CD14-positive monocyte (primary cell): ENCODE measurements at regions not wholly inside any gene's neighbourhood (a gene's known extent, or its start where the extent isn't known, plus 50 kb on each side); places are given as distances from the start of the nearest gene placed in this dataset.

Experiments used
- DNase-seq, 3 donors: peaks; one replicate each; pipeline ENCODE4 v3.0.0-alpha.2; 2011 to 2022
- H2AFZ ChIP-seq: 2 replicates; pipeline ENCODE4 v1.6.0; 2012; ENCODE audit warnings: mild to moderate bottlenecking, low read depth, low read length, inconsistent platforms; ENCODE audit not compliant: insufficient read depth, poor library complexity, severe bottlenecking
- H3K27ac ChIP-seq, 2 donors: 1 replicate in 1 of 2; 2 replicates in 1 of 2; pipeline ENCODE4 v1.5.1; 2012 to 2013; ENCODE audit warnings: low read length in 2 of 2, control low read depth in 1 of 2, inconsistent platforms in 1 of 2, low read depth in 1 of 2, mild to moderate bottlenecking in 1 of 2
- H3K27me3 ChIP-seq, 2 donors: one replicate each; pipeline versions ENCODE4 v1.6.0 to v1.6.1; 2011 to 2013; ENCODE audit warnings: low read length in 2 of 2; ENCODE audit not compliant: control insufficient read depth in 2 of 2, insufficient read depth in 2 of 2
- H3K36me3 ChIP-seq, 2 donors: replicated peaks in 1 of 2; 1 replicate in 1 of 2; 2 replicates in 1 of 2; pipeline versions ENCODE4 v1.5.1 to v1.6.1; 2012 to 2013; ENCODE audit warnings: low read length in 2 of 2, control low read depth in 1 of 2, inconsistent platforms in 1 of 2, mild to moderate bottlenecking in 1 of 2; ENCODE audit not compliant: insufficient read depth in 2 of 2, control insufficient read depth in 1 of 2
- H3K4me1 ChIP-seq, 2 donors: 1 replicate in 1 of 2; 2 replicates in 1 of 2; pipeline versions ENCODE4 v1.5.1 to v1.6.1; 2012 to 2013; ENCODE audit warnings: low read length in 2 of 2, control low read depth in 1 of 2, inconsistent platforms in 1 of 2, mild to moderate bottlenecking in 1 of 2, moderate library complexity in 1 of 2; ENCODE audit not compliant: insufficient read depth in 2 of 2, control insufficient read depth in 1 of 2
- H3K4me2 ChIP-seq: replicated peaks from 2 replicates; pipeline ENCODE3; 2012; ENCODE audit warnings: low read length, moderate library complexity, mild to moderate bottlenecking; ENCODE audit not compliant: poor library complexity, severe bottlenecking; ENCODE audit errors: extremely low read depth
- H3K4me3 ChIP-seq, 3 experiments: fragments of 200-600 bp in 1 of 3; sonication (generic) in 1 of 3; replicated peaks in 1 of 3; 1 replicate in 2 of 3; 2 replicates in 1 of 3; pipeline ENCODE4 v1.5.1; 2011 to 2013; ENCODE audit warnings: low read length in 3 of 3, mild to moderate bottlenecking in 3 of 3, control low read depth in 2 of 3, low read depth in 2 of 3, inconsistent platforms in 1 of 3, moderate library complexity in 1 of 3
- H3K79me2 ChIP-seq: 2 replicates; pipeline ENCODE4 v1.6.0; 2012; ENCODE audit warnings: mild to moderate bottlenecking, control low read depth, inconsistent platforms, low read length, moderate library complexity; ENCODE audit not compliant: insufficient read depth
- H3K9ac ChIP-seq: 2 replicates; pipeline ENCODE4 v1.6.0; 2017; ENCODE audit warnings: low read length, mild to moderate bottlenecking; ENCODE audit not compliant: insufficient read depth, poor library complexity, severe bottlenecking
- H3K9me3 ChIP-seq, 2 donors: replicated peaks in 1 of 2; 1 replicate in 1 of 2; 2 replicates in 1 of 2; pipeline versions ENCODE4 v1.5.1 to v1.6.1; 2012 to 2013; ENCODE audit warnings: low read length in 2 of 2, control low read depth in 1 of 2; ENCODE audit not compliant: control insufficient read depth in 1 of 2, insufficient read depth in 1 of 2
- H4K20me1 ChIP-seq: 2 replicates; pipeline ENCODE4 v1.6.0; 2012; ENCODE audit warnings: mild to moderate bottlenecking, low read length, control low read depth, moderate library complexity; ENCODE audit not compliant: insufficient read depth
- H3K27ac Mint-ChIP-seq, 7 donors: one replicate each; pipeline ENCODE4 v1.8.0; 2020; ENCODE audit warnings: mild to moderate bottlenecking in 7 of 7, mixed read lengths in 7 of 7, moderate library complexity in 6 of 7, inconsistent platforms in 2 of 7
- H3K27me3 Mint-ChIP-seq, 3 donors: one replicate each; pipeline ENCODE4 v1.8.0; 2021 to 2022; ENCODE audit warnings: low read depth in 3 of 3, mild to moderate bottlenecking in 3 of 3, mixed read lengths in 3 of 3, moderate library complexity in 3 of 3, inconsistent platforms in 1 of 3
- H3K36me3 Mint-ChIP-seq, 2 donors: one replicate each; pipeline ENCODE4 v1.8.0; 2020; ENCODE audit warnings: mixed read lengths in 2 of 2, inconsistent platforms in 1 of 2, mild to moderate bottlenecking in 1 of 2
- H3K4me1 Mint-ChIP-seq: one replicate; pipeline ENCODE4 v1.8.0; 2020; ENCODE audit warnings: mild to moderate bottlenecking, mixed read lengths
- H3K4me3 Mint-ChIP-seq, 2 donors: one replicate each; pipeline ENCODE4 v1.8.0; 2020; ENCODE audit warnings: mild to moderate bottlenecking in 2 of 2, mixed read lengths in 2 of 2, moderate library complexity in 1 of 2
- H3K9me3 Mint-ChIP-seq, 7 donors: one replicate each; pipeline ENCODE4 v1.8.0; 2020 to 2022; ENCODE audit warnings: mixed read lengths in 7 of 7, mild to moderate bottlenecking in 6 of 7, moderate library complexity in 6 of 7, inconsistent platforms in 2 of 7
- WGBS: methylation state at CpG from one replicate; pipeline ENCODE4 v1.1.5; 2013; ENCODE audit warnings: missing lambda C conversion rate; ENCODE audit not compliant: insufficient coverage; 5-methylcytosine and 5-hydroxymethylcytosine counted together
- intact Hi-C, 2 donors: fragments of 100-400 bp; cut with micrococcal nuclease; formaldehyde crosslinking; loops; one replicate each; pipeline versions ENCODE4 v1.15.0 to v1.15.1; 2023
- TF ChIP-seq, protein P1 (sequence below): fragments of 200-600 bp; IDR thresholded peaks from one replicate; pipeline ENCODE4 v1.8.0; 2022; ENCODE audit warnings: antibody characterized with exemption, mild to moderate bottlenecking

DNA sequence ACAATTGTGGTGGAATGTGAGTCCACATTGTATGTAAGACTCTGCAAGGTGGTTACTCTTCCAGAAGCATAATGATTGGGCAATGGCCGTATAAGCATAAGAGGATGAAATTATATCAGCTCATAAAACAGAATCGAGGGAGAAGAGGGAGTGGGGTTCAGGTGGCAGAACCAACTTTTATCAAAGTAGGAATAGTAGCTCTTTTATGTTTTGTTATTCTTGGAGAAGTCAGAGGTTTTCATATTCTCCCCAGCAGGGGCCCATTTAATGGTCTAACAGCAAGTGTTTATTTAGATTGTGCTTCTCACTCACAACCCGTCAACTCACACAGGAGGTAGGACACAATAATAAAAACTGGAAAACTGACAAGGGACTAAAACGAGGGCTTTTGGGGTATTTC, 291.3 kb upstream of the CD180 start:
- no peaks in the 10 kb centered on the region for H3K4me1 ChIP-seq
- Mint-ChIP-seq H3K27ac (no peak overlapping the region), H3K27me3 (peaks cover 0 to 4% (median 3%) of the 10 kb centered on the region in 3 donors), H3K9me3 (peaks cover 0 to 7% (median 3%) of the 10 kb centered on the region in 7 donors), H3K4me3 (no peak overlapping the region), H3K36me3 (no peaks in the 10 kb centered on the region), H3K4me1 (no peaks in the 10 kb centered on the region)
- H3K9ac ChIP-seq = no peak overlapping the region
- H4K20me1 ChIP-seq = no peaks in the 10 kb centered on the region
- intact Hi-C loops = no loop called here
- H3K9me3 ChIP-seq = no peaks in the 10 kb centered on the region
- no peak for DNase-seq
- no peak overlapping the region for H3K27ac ChIP-seq
- no peaks in the 10 kb centered on the region for H3K27me3 ChIP-seq
- no peak overlapping the region for H2AFZ ChIP-seq
- no peak overlapping the region for H3K4me3 ChIP-seq
- TF ChIP-seq, protein P1, sequence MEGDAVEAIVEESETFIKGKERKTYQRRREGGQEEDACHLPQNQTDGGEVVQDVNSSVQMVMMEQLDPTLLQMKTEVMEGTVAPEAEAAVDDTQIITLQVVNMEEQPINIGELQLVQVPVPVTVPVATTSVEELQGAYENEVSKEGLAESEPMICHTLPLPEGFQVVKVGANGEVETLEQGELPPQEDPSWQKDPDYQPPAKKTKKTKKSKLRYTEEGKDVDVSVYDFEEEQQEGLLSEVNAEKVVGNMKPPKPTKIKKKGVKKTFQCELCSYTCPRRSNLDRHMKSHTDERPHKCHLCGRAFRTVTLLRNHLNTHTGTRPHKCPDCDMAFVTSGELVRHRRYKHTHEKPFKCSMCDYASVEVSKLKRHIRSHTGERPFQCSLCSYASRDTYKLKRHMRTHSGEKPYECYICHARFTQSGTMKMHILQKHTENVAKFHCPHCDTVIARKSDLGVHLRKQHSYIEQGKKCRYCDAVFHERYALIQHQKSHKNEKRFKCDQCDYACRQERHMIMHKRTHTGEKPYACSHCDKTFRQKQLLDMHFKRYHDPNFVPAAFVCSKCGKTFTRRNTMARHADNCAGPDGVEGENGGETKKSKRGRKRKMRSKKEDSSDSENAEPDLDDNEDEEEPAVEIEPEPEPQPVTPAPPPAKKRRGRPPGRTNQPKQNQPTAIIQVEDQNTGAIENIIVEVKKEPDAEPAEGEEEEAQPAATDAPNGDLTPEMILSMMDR = no peak
- H3K36me3 ChIP-seq = no peaks in the 10 kb centered on the region
- no peak overlapping the region for H3K4me2 ChIP-seq
- H3K79me2 ChIP-seq = no peaks in the 10 kb centered on the region
- WGBS = 100% methylated on average over 1 of the region's 4 CpGs

DNA sequence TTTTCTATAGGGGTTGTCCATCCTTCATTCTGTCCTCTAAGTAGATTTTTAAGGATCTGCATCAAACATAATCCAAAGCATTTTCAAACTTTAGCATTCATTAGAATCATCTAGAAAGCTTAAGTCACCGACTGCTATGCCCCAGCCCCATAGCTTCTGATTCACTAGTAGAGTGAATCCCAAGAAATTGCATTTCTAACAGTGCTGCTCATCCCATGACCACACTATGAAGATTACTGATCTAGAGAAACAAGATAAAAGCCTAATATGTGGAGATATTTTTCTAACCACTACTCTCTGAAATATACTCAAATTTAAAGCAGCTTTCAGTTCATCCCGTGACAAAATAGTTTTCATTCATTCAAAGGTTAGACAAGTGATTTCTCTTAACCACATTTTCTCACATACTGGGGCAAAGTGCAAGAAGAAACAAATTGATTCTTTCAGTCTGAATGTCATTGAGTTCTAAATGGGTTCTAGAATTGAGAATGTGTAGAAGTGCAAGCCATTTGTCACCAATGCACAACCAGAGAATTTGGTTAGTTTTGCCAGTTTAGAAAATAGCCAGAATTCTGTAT, 286.9 kb upstream of the CD180 start:
- intact Hi-C loops = no loop called here
- Histone ChIP-seq H4K20me1 (no peaks in the 10 kb centered on the region), H2AFZ (no peak overlapping the region), H3K27ac (no peak overlapping the region), H3K4me2 (no peak overlapping the region), H3K4me1 (no peaks in the 10 kb centered on the region), H3K9me3 (no peaks in the 10 kb centered on the region), H3K4me3 (no peak overlapping the region), H3K79me2 (no peaks in the 10 kb centered on the region), H3K27me3 (no peaks in the 10 kb centered on the region), H3K36me3 (no peaks in the 10 kb centered on the region), H3K9ac (no peak overlapping the region)
- DNase-seq = no peak
- Mint-ChIP-seq H3K36me3 (no peaks in the 10 kb centered on the region), H3K27ac (no peak overlapping the region), H3K9me3 (peaks cover 0 to 5% (median 3%) of the 10 kb centered on the region in 7 donors), H3K4me1 (no peaks in the 10 kb centered on the region), H3K4me3 (no peak overlapping the region), H3K27me3 (peaks cover 0 to 3% (median 0%) of the 10 kb centered on the region in 3 donors)
- WGBS = no CpG with 5 or more reads among the region's 2 CpGs
- TF ChIP-seq, protein P1 = no peak
